ENCODE measurements at regions not wholly inside any gene's neighbourhood (a gene's known extent, or its start where the extent isn't known, plus 50 kb on each side); places are given as distances from the start of the nearest gene placed in this dataset.

GRCh38 chr15:31433091-31433490, 106.5 kb downstream of the KLF13 start:
- BruUV-seq (replicated peaks): no TSS peak
- no peak for DNase-seq
- Mint-ChIP-seq H3K36me3 (ENCODE audit: insufficient read depth, unreplicated experiment) (no peaks in the 10 kb centered on the region), H3K27ac (ENCODE audit: unreplicated experiment) (no peak overlapping the region), H3K4me3 (ENCODE audit: low read depth, unreplicated experiment) (no peak overlapping the region), H3K27me3 (ENCODE audit: unreplicated experiment) (no peaks in the 10 kb centered on the region), H3K9me3 (ENCODE audit: low read depth, unreplicated experiment) (no peaks in the 10 kb centered on the region), H3K4me1 (ENCODE audit: low read depth, unreplicated experiment) (no peaks in the 10 kb centered on the region)
- intact Hi-C loops (cut with micrococcal nuclease; ENCODE audit: unreplicated experiment): no loop called here
- TF ChIP-seq CTCF (IDR thresholded peaks at IDR 0.05; ENCODE audit: unreplicated experiment): no peak
- CTCF ChIA-PET: no interaction called here

- Mint-ChIP-seq H3K9me3 (ENCODE audit: low read depth, unreplicated experiment) (no peaks in the 10 kb centered on the region), H3K4me1 (ENCODE audit: low read depth, unreplicated experiment) (no peaks in the 10 kb centered on the region), H3K36me3 (ENCODE audit: insufficient read depth, unreplicated experiment) (no peaks in the 10 kb centered on the region), H3K4me3 (ENCODE audit: low read depth, unreplicated experiment) (no peak overlapping the region), H3K27me3 (ENCODE audit: unreplicated experiment) (no peaks in the 10 kb centered on the region), H3K27ac (ENCODE audit: unreplicated experiment) (no peak overlapping the region)
- BruUV-seq (replicated peaks): no TSS peak
- TF ChIP-seq CTCF (IDR thresholded peaks at IDR 0.05; ENCODE audit: unreplicated experiment): no peak
- CTCF ChIA-PET: no interaction called here
- intact Hi-C loops (cut with micrococcal nuclease; ENCODE audit: unreplicated experiment): no loop called here
- DNase-seq: no peak
These were observed 106.9 kb downstream of the KLF13 start for GRCh38 chr15:31433574-31433973.

GRCh38 chr15:31434275-31434587, 107.6 kb downstream of the KLF13 start:
- no peaks in the 10 kb centered on the region for H3K9me3 Mint-ChIP-seq (ENCODE audit: low read depth, unreplicated experiment)
- H3K27me3 Mint-ChIP-seq (ENCODE audit: unreplicated experiment): no peaks in the 10 kb centered on the region
- no peak overlapping the region for H3K4me3 Mint-ChIP-seq (ENCODE audit: low read depth, unreplicated experiment)
- DNase-seq: no peak
- intact Hi-C loops (cut with micrococcal nuclease; ENCODE audit: unreplicated experiment): no loop called here
- H3K27ac Mint-ChIP-seq (ENCODE audit: unreplicated experiment): no peak overlapping the region
- no peaks in the 10 kb centered on the region for H3K36me3 Mint-ChIP-seq (ENCODE audit: insufficient read depth, unreplicated experiment)
- no peak for TF ChIP-seq CTCF (IDR thresholded peaks at IDR 0.05; ENCODE audit: unreplicated experiment)
- BruUV-seq (replicated peaks): no TSS peak
- H3K4me1 Mint-ChIP-seq (ENCODE audit: low read depth, unreplicated experiment): no peaks in the 10 kb centered on the region
- CTCF ChIA-PET: interaction anchor here (1.4 kb wide), 1 partner anchor 219 kb away, joined by 6 read pairs; no protein-coding TSS in a partner anchor

- Mint-ChIP-seq H3K27ac (ENCODE audit: unreplicated experiment) (no peak overlapping the region), H3K27me3 (ENCODE audit: unreplicated experiment) (no peaks in the 10 kb centered on the region), H3K4me3 (ENCODE audit: low read depth, unreplicated experiment) (no peak overlapping the region), H3K36me3 (ENCODE audit: insufficient read depth, unreplicated experiment) (no peaks in the 10 kb centered on the region), H3K9me3 (ENCODE audit: low read depth, unreplicated experiment) (no peaks in the 10 kb centered on the region), H3K4me1 (ENCODE audit: low read depth, unreplicated experiment) (no peaks in the 10 kb centered on the region)
- no peak for DNase-seq
- TF ChIP-seq CTCF (IDR thresholded peaks at IDR 0.05; ENCODE audit: unreplicated experiment): no peak
- CTCF ChIA-PET: interaction anchor here (1.0 to 1.4 kb wide), 2 partner anchors 54 to 220 kb away, joined by 3 to 6 read pairs; no protein-coding TSS in a partner anchor
- BruUV-seq (replicated peaks): no TSS peak
- intact Hi-C loops (cut with micrococcal nuclease; ENCODE audit: unreplicated experiment): loop anchor here (5.0 kb wide), 1 partner anchor 217 kb away; no protein-coding TSS in a partner anchor
These were observed 108.1 kb downstream of the KLF13 start for GRCh38 chr15:31434588-31435260.

All from Calu3 (cell line).